Rectal smooth muscle tissue (tissue), 1 donor: ENCODE measurements at regions not wholly inside any gene's neighbourhood (a gene's known extent, or its start where the extent isn't known, plus 50 kb on each side); places are given as distances from the start of the nearest gene placed in this dataset.
"Not testable (repeated sequence)": the region's sequence is repeated elsewhere in the genome, so short reads cannot be mapped to it uniquely, and the experiment has no call there.

Source experiments
- H3K27ac ChIP-seq: one replicate; pipeline ENCODE4 v1.7.0; 2013; ENCODE audit warnings: low read depth, low read length, inconsistent platforms
- H3K27me3 ChIP-seq: one replicate; pipeline ENCODE4 v1.7.0; 2013; ENCODE audit warnings: low read length; ENCODE audit not compliant: control insufficient read depth, insufficient read depth
- H3K36me3 ChIP-seq: one replicate; pipeline ENCODE4 v1.7.0; 2013; ENCODE audit warnings: low read length; ENCODE audit not compliant: control insufficient read depth, insufficient read depth
- H3K4me1 ChIP-seq: one replicate; pipeline ENCODE4 v1.7.0; 2013; ENCODE audit warnings: low read length; ENCODE audit not compliant: control insufficient read depth, insufficient read depth
- H3K4me3 ChIP-seq: one replicate; pipeline ENCODE4 v1.7.0; 2013; ENCODE audit warnings: low read length
- H3K9ac ChIP-seq: one replicate; pipeline ENCODE4 v1.7.0; 2013; ENCODE audit warnings: low read length

DNA sequence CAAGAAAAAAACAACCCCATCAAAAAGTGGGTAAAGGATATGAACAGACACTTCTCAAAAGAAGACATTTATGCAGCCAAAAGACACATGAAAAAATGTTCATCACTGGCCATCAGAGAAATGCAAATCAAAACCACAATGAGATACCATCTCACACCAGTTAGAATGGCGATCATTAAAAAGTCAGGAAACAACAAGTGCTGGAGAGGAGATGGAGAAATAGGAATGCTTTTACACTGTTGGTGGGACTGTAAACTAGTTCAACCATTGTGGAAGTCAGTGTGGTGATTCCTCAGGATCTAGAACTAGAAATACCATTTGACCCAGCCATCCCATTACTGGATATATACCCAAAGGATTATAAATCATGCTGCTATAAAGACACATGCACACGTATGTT, 467.2 kb upstream of the RUNX1 start:
- H3K4me3 ChIP-seq, H3K9ac ChIP-seq, H3K27ac ChIP-seq, H3K4me1 ChIP-seq, H3K36me3 ChIP-seq, H3K27me3 ChIP-seq: not testable (repeated sequence)

GRCh38 chr21:35512346-35512745, 463.2 kb upstream of the RUNX1 start:
- H3K27ac ChIP-seq: no peak overlapping the region
- H3K4me1 ChIP-seq: peaks cover under 1% of the 10 kb centered on the region
- no peaks in the 10 kb centered on the region for H3K36me3 ChIP-seq
- no peaks in the 10 kb centered on the region for H3K27me3 ChIP-seq
- no peak overlapping the region for H3K4me3 ChIP-seq
- no peak overlapping the region for H3K9ac ChIP-seq

- H3K9ac ChIP-seq: no peak overlapping the region
- H3K4me3 ChIP-seq: no peak overlapping the region
- no peaks in the 10 kb centered on the region for H3K36me3 ChIP-seq
- no peaks in the 10 kb centered on the region for H3K27me3 ChIP-seq
- H3K4me1 ChIP-seq: peaks cover 5% of the 10 kb centered on the region
- no peak overlapping the region for H3K27ac ChIP-seq
Measured at GRCh38 chr21:35511696-35512162, 462.6 kb upstream of the RUNX1 start.

- Histone ChIP-seq H3K36me3 (no peaks in the 10 kb centered on the region), H3K27ac (no peak overlapping the region), H3K9ac (no peak overlapping the region), H3K27me3 (no peaks in the 10 kb centered on the region), H3K4me3 (no peak overlapping the region), H3K4me1 (peaks cover 6% of the 10 kb centered on the region)
Measured at GRCh38 chr21:35510957-35511695, 462.0 kb upstream of the RUNX1 start.

DNA sequence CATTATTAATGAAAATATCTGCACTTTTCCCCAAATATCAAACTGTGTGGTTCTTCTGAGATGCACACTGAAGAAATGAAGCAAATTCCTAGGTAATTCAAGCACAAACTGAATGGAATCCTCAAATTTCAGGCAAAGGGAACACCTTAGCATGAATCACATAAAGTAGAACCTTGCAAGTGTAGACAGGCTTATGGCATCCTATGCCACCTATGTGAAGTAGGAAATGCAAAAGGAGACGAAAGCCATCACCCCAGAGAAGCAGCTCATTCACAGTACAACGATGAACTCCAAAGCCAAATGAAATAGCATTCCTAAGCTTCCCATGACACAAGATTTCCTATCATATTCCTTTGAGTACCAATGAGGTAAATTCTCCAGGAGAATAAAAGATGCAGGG, 461.2 kb upstream of the RUNX1 start:
- Histone ChIP-seq H3K9ac (no peak overlapping the region), H3K4me3 (no peak overlapping the region), H3K27ac (no peak overlapping the region), H3K27me3 (no peaks in the 10 kb centered on the region), H3K4me1 (peaks cover 7% of the 10 kb centered on the region), H3K36me3 (no peaks in the 10 kb centered on the region)

DNA sequence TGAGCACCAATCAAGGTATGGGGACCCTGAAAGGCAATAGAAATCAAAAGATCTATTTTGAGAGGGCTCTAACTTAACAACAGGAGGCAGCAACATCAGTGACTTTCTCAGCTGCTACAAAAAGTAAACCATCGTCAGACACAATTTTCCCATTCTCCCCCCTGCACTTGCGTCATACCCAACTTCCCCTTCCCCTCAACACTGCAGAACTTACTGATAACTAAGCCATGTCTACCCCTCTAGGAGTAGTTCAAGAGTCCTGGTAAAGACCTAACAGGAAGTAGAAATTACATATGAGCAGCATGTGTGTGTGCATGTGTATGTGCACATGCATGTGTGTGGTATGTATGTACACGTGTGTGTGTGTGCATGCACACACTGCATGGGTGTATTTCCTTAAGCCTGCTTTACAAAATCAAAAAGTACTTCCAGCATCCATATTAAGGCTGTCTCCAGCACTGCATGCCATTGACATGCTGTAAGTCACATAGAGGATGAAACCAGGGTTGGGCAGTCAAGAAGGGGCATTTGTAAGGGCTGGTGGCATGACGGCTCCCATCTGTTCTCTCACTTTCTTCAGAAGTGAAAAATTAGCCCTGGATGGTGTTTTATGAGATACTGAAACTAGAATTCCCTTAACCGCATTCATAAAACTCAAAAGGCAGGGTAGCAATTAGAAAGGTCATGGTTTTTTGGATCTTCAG, 460.1 kb upstream of the RUNX1 start:
- Histone ChIP-seq H3K4me1 (peaks cover 7% of the 10 kb centered on the region), H3K9ac (no peak overlapping the region), H3K4me3 (no peak overlapping the region), H3K27me3 (no peaks in the 10 kb centered on the region), H3K36me3 (no peaks in the 10 kb centered on the region), H3K27ac (no peak overlapping the region)

DNA sequence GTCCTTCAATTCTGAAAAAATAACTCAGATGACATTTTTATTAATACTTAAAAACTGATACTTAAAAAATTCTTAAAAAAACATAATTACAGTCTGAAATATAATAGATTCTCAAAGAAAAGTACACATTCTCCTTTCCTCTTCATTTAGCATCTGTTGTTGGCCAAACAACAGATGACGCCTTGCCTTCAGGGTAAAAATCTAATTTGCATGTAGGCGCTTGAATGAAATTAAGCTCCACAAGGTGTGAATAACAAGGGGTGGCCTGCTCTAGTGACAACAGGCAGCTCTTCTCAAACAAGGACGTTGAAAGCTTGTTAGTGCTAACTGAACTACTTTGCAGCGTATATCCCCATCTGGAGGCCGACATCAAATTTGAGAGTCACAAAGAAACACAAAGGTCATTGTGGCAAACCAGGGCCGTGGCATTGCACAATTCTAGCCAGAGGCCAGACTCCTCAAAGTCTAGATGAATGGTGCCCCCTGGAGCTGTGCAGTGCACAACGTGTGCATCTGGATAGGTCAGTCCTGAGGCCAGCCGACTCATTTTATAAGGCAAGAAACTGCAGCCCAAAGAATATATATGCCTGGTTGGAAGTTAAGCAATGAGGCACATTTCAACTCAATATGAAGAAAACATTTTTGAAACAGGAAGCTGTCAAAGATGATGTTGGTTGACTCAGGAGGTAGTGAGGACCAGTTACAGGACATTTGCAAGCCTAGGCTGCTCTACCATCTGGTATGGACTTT, 459.2 kb upstream of the RUNX1 start:
- no peak overlapping the region for H3K9ac ChIP-seq
- no peak overlapping the region for H3K4me3 ChIP-seq
- H3K36me3 ChIP-seq: no peaks in the 10 kb centered on the region
- no peaks in the 10 kb centered on the region for H3K27me3 ChIP-seq
- no peak overlapping the region for H3K27ac ChIP-seq
- peaks cover 7% of the 10 kb centered on the region for H3K4me1 ChIP-seq

GRCh38 chr21:35507181-35507759, 458.2 kb upstream of the RUNX1 start:
- Histone ChIP-seq H3K4me1 (peaks cover 7% of the 10 kb centered on the region), H3K27me3 (no peaks in the 10 kb centered on the region)

GRCh38 chr21:35506771-35507170, 457.7 kb upstream of the RUNX1 start:
- Histone ChIP-seq H3K4me1 (peaks cover 7% of the 10 kb centered on the region), H3K36me3 (no peaks in the 10 kb centered on the region), H3K27ac (no peak overlapping the region)

More at GRCh38 chr21:35507181-35507759, 458.2 kb upstream of the RUNX1 start:
- Histone ChIP-seq H3K9ac (no peak overlapping the region), H3K36me3 (no peaks in the 10 kb centered on the region), H3K4me3 (no peak overlapping the region), H3K27ac (no peak overlapping the region)

GRCh38 chr21:35506352-35506751, 457.2 kb upstream of the RUNX1 start:
- H3K4me3 ChIP-seq: no peak overlapping the region
- H3K27ac ChIP-seq: no peak overlapping the region
- no peak overlapping the region for H3K9ac ChIP-seq
- H3K4me1 ChIP-seq: peaks cover 7% of the 10 kb centered on the region
- H3K36me3 ChIP-seq: no peaks in the 10 kb centered on the region
- no peaks in the 10 kb centered on the region for H3K27me3 ChIP-seq

More at GRCh38 chr21:35506771-35507170, 457.7 kb upstream of the RUNX1 start:
- Histone ChIP-seq H3K9ac (no peak overlapping the region), H3K27me3 (no peaks in the 10 kb centered on the region), H3K4me3 (no peak overlapping the region)

- peaks cover 7% of the 10 kb centered on the region for H3K4me1 ChIP-seq
- no peak overlapping the region for H3K27ac ChIP-seq
- H3K9ac ChIP-seq: no peak overlapping the region
- no peaks in the 10 kb centered on the region for H3K36me3 ChIP-seq
- H3K4me3 ChIP-seq: no peak overlapping the region
- H3K27me3 ChIP-seq: no peaks in the 10 kb centered on the region
Measured at GRCh38 chr21:35504951-35505466, 455.9 kb upstream of the RUNX1 start.

DNA sequence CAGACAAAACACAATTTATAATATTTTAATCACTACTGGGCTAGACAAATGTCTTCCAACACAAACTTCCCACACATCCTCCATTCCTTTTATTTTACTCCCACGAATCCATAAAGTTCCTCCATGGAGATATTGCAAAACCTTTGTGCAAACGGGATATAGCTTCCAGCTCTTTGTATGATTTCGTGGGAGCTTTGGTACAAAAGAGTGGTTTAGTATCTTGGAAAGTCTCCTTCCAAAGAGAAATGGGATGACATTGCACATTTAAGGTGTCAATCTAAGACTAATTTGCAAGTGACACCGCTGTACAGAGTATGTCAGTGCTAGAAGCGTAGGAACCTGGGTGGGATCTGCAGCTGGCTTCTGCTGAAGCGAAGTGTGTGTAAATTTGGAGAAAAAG, 455.2 kb upstream of the RUNX1 start:
- no peaks in the 10 kb centered on the region for H3K36me3 ChIP-seq
- no peak overlapping the region for H3K27ac ChIP-seq
- no peaks in the 10 kb centered on the region for H3K27me3 ChIP-seq
- H3K4me3 ChIP-seq: no peak overlapping the region
- peaks cover 7% of the 10 kb centered on the region for H3K4me1 ChIP-seq
- no peak overlapping the region for H3K9ac ChIP-seq
